H1 (cell line): ENCODE measurements at regions not wholly inside any gene's neighbourhood (a gene's known extent, or its start where the extent isn't known, plus 50 kb on each side); places are given as distances from the start of the nearest gene placed in this dataset.
"Not testable (repeated sequence)": the region's sequence is repeated elsewhere in the genome, so short reads cannot be mapped to it uniquely, and the experiment has no call there.

Source experiments
- CTCF ChIP-seq, 3 experiments: IDR thresholded peaks; 1 replicate in 2 of 3; 2 replicates in 1 of 3; pipeline versions ENCODE4 v1.5.1 to v1.6.1; 2011; ENCODE audit warnings: low read length in 3 of 3, mild to moderate bottlenecking in 3 of 3, inconsistent platforms in 2 of 3, low read depth in 1 of 3, moderate library complexity in 1 of 3; ENCODE audit not compliant: insufficient read depth in 1 of 3; ENCODE audit errors: control extremely low read depth in 1 of 3
- GABPA ChIP-seq: IDR thresholded peaks from 2 replicates; pipeline ENCODE4 v1.6.1; 2011; ENCODE audit warnings: mild to moderate bottlenecking, low read length, moderate library complexity, borderline replicate concordance; ENCODE audit not compliant: insufficient read depth
- USF2 ChIP-seq: IDR thresholded peaks from 2 replicates; pipeline ENCODE4 v1.6.1; 2011; ENCODE audit warnings: low read length, improper control_type of control experiment
- YY1 ChIP-seq: IDR thresholded peaks from 2 replicates; pipeline ENCODE4 v1.6.1; 2011; ENCODE audit warnings: low read depth, mild to moderate bottlenecking, low read length

GRCh38 chr21:28011970-28012369 lies 980.7 kb downstream of the LTN1 start:
- not testable (repeated sequence) for TF ChIP-seq USF2; CTCF (IDR thresholded peaks at IDR 0.05; ENCODE audit: control extremely low read depth in 1 of 3, insufficient read depth in 1 of 3, low read depth in 1 of 3, low read length in 3 of 3); GABPA; YY1
